Fibroblast of lung (primary cell): ENCODE measurements at regions not wholly inside any gene's neighbourhood (a gene's known extent, or its start where the extent isn't known, plus 50 kb on each side); places are given as distances from the start of the nearest gene placed in this dataset.
"Not testable (repeated sequence)": the region's sequence is repeated elsewhere in the genome, so short reads cannot be mapped to it uniquely, and the experiment has no call there.

Experiments used
- DNase-seq, 2 donors: peaks; one replicate each; pipeline versions ENCODE4 v3.0.0 to v3.0.0-alpha.2; 2010; ENCODE audit warnings: low read depth in 2 of 2
- H2AFZ ChIP-seq: 2 replicates; pipeline ENCODE4 v1.5.1; 2012; ENCODE audit warnings: low read length, control low read depth, inconsistent platforms
- H3K27ac ChIP-seq: 2 replicates; pipeline ENCODE4 v1.5.1; 2011; ENCODE audit warnings: low read length, control low read depth; ENCODE audit not compliant: insufficient read depth
- H3K27me3 ChIP-seq: 2 replicates; pipeline ENCODE4 v1.5.1; 2011; ENCODE audit warnings: mild to moderate bottlenecking, low read length; ENCODE audit not compliant: control insufficient read depth, insufficient read depth
- H3K36me3 ChIP-seq: 2 replicates; pipeline ENCODE4 v1.5.1; 2011; ENCODE audit warnings: low read length; ENCODE audit not compliant: control insufficient read depth, insufficient read depth
- H3K4me1 ChIP-seq: 2 replicates; pipeline ENCODE4 v1.5.1; 2011; ENCODE audit warnings: low read length; ENCODE audit not compliant: control insufficient read depth, insufficient read depth; ENCODE audit errors: extremely low read depth
- H3K4me2 ChIP-seq: 2 replicates; pipeline ENCODE4 v1.5.1; 2011; ENCODE audit warnings: low read length, control low read depth; ENCODE audit not compliant: insufficient read depth; ENCODE audit errors: extremely low read depth
- H3K4me3 ChIP-seq, 4 experiments: fragments of 200-600 bp in 1 of 4; sonication (generic) in 1 of 4; replicated peaks in 1 of 4; 2 replicates each; pipeline ENCODE4 v1.5.1; 2011 to 2016; ENCODE audit warnings: low read length in 4 of 4, low read depth in 3 of 4, mild to moderate bottlenecking in 3 of 4, control low read depth in 2 of 4, inconsistent platforms in 1 of 4, mixed read lengths in 1 of 4; ENCODE audit not compliant: insufficient read depth in 1 of 4; ENCODE audit errors: control extremely low read depth in 1 of 4
- H3K79me2 ChIP-seq: 2 replicates; pipeline ENCODE4 v1.5.1; 2012; ENCODE audit warnings: mild to moderate bottlenecking, low read length, inconsistent platforms; ENCODE audit not compliant: control insufficient read depth, insufficient read depth
- H3K9ac ChIP-seq: 2 replicates; pipeline ENCODE4 v1.5.1; 2011; ENCODE audit warnings: mild to moderate bottlenecking, low read length, control low read depth; ENCODE audit not compliant: insufficient read depth
- H3K9me3 ChIP-seq: 2 replicates; pipeline ENCODE4 v1.5.1; 2012; ENCODE audit warnings: low read depth, low read length; ENCODE audit not compliant: control insufficient read depth, insufficient read depth
- H4K20me1 ChIP-seq: 2 replicates; pipeline ENCODE4 v1.5.1; 2011; ENCODE audit warnings: low read length; ENCODE audit not compliant: control insufficient read depth, insufficient read depth; ENCODE audit errors: extremely low read depth
- CTCF ChIP-seq, 2 donors: IDR thresholded peaks in 1 of 2; conservative IDR thresholded peaks in 1 of 2; 1 replicate in 1 of 2; 2 replicates in 1 of 2; pipeline ENCODE4 v1.5.1; 2011 to 2012; ENCODE audit warnings: low read length in 2 of 2, control low read depth in 1 of 2, inconsistent platforms in 1 of 2, low read depth in 1 of 2, mild to moderate bottlenecking in 1 of 2
- EZH2 ChIP-seq: IDR thresholded peaks from 2 replicates; pipeline ENCODE4 v1.5.1; 2012; ENCODE audit warnings: low read length, control low read depth, mild to moderate bottlenecking; ENCODE audit errors: missing control alignments

- no peaks in the 10 kb centered on the region for H3K9me3 ChIP-seq
- no peaks in the 10 kb centered on the region for H4K20me1 ChIP-seq
- no peak for DNase-seq
- no peak overlapping the region for H3K27ac ChIP-seq
- no peaks in the 10 kb centered on the region for H3K36me3 ChIP-seq
- H3K27me3 ChIP-seq: no peaks in the 10 kb centered on the region
- H3K4me1 ChIP-seq: no peaks in the 10 kb centered on the region
- no peak for TF ChIP-seq CTCF (conservative IDR thresholded peaks at IDR 0.05 in 1 of 2, IDR thresholded peaks at IDR 0.05 in 1 of 2; ENCODE audit: low read depth in 1 of 2, low read length in 2 of 2)
- TF ChIP-seq EZH2: no peak
- H2AFZ ChIP-seq: no peak overlapping the region
- H3K9ac ChIP-seq: no peak overlapping the region
- H3K79me2 ChIP-seq: no peaks in the 10 kb centered on the region
- H3K4me2 ChIP-seq: no peak overlapping the region
- H3K4me3 ChIP-seq: no peak overlapping the region
These were observed 319.0 kb downstream of the CYRIA start for GRCh38 chr2:16346671-16347070.

- H3K27ac ChIP-seq, H3K9me3 ChIP-seq, H3K4me2 ChIP-seq, H3K79me2 ChIP-seq, H3K9ac ChIP-seq, H3K4me1 ChIP-seq, H3K4me3 ChIP-seq, H4K20me1 ChIP-seq, H3K36me3 ChIP-seq, H2AFZ ChIP-seq, H3K27me3 ChIP-seq, DNase-seq: not testable (repeated sequence)
These were observed 320.4 kb downstream of the CYRIA start for GRCh38 chr2:16345231-16345630.

DNA sequence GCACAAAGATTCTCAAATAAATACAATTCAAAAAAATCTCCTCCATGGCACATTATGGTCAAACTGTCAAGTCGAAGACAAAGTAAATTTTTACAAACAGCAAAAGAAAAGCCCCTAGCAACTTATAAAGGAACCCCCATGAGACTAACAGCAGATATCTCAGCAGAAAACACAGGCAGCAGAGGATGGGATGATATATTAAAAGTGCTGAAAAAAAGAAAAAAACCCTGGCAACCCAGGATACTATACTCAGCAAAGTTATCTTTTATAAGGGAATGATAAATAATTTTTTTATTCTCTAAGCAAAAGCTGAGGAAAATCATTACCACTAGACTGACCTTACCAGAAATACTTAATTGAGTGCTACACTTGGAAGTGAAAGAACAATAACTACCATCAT lies 326.4 kb downstream of the CYRIA start:
- no peaks in the 10 kb centered on the region for H3K9me3 ChIP-seq
- H3K79me2 ChIP-seq: no peaks in the 10 kb centered on the region
- no peak overlapping the region for H3K27ac ChIP-seq
- H3K4me1 ChIP-seq: no peaks in the 10 kb centered on the region
- H3K27me3 ChIP-seq: no peaks in the 10 kb centered on the region
- H2AFZ ChIP-seq: no peak overlapping the region
- DNase-seq: no peak
- H4K20me1 ChIP-seq: no peaks in the 10 kb centered on the region
- TF ChIP-seq EZH2: no peak
- no peak for TF ChIP-seq CTCF (conservative IDR thresholded peaks at IDR 0.05 in 1 of 2, IDR thresholded peaks at IDR 0.05 in 1 of 2; ENCODE audit: low read depth in 1 of 2, low read length in 2 of 2)
- no peak overlapping the region for H3K9ac ChIP-seq
- H3K4me3 ChIP-seq: no peak overlapping the region
- no peaks in the 10 kb centered on the region for H3K36me3 ChIP-seq
- H3K4me2 ChIP-seq: no peak overlapping the region

- Histone ChIP-seq H3K9ac (no peak overlapping the region), H3K27ac (no peak overlapping the region)
- TF ChIP-seq EZH2 (no peak), CTCF (conservative IDR thresholded peaks at IDR 0.05 in 1 of 2, IDR thresholded peaks at IDR 0.05 in 1 of 2; ENCODE audit: low read depth in 1 of 2, low read length in 2 of 2) (no peak)
These were observed 327.6 kb downstream of the CYRIA start for GRCh38 chr2:16338026-16338425.

More at GRCh38 chr2:16338026-16338425, 327.6 kb downstream of the CYRIA start:
- Histone ChIP-seq H3K4me3 (no peak overlapping the region), H3K79me2 (no peaks in the 10 kb centered on the region), H4K20me1 (no peaks in the 10 kb centered on the region), H2AFZ (no peak overlapping the region), H3K27me3 (no peaks in the 10 kb centered on the region), H3K36me3 (no peaks in the 10 kb centered on the region), H3K9me3 (no peaks in the 10 kb centered on the region), H3K4me1 (no peaks in the 10 kb centered on the region), H3K4me2 (no peak overlapping the region)
- DNase-seq: no peak
